ENCODE measurements at regions not wholly inside any gene's neighbourhood (a gene's known extent, or its start where the extent isn't known, plus 50 kb on each side); places are given as distances from the start of the nearest gene placed in this dataset.

GRCh38 chr3:135497979-135498378 lies 467.5 kb upstream of the PPP2R3A start:
- no peak for TF ChIP-seq CTCF (conservative IDR thresholded peaks at IDR 0.05 in 1 of 2, IDR thresholded peaks at IDR 0.05 in 1 of 2; ENCODE audit: low read depth in 1 of 2, low read length in 2 of 2)
- no peak for TF ChIP-seq EZH2 (IDR thresholded peaks at IDR 0.05; ENCODE audit: low read length, missing control alignments)
